ENCODE measurements at regions not wholly inside any gene's neighbourhood (a gene's known extent, or its start where the extent isn't known, plus 50 kb on each side); places are given as distances from the start of the nearest gene placed in this dataset.
"Not testable (repeated sequence)": the region's sequence is repeated elsewhere in the genome, so short reads cannot be mapped to it uniquely, and the experiment has no call there.

- no peak for FAIRE-seq
- Histone ChIP-seq H3K79me2 (ENCODE audit: insufficient read depth, low read length) (no peaks in the 10 kb centered on the region), H3K4me2 (ENCODE audit: low read length) (no peak overlapping the region), H3K36me3 (ENCODE audit: insufficient read depth, low read length) (no peaks in the 10 kb centered on the region), H4K20me1 (ENCODE audit: insufficient read depth, low read length) (no peaks in the 10 kb centered on the region), H3K9ac (ENCODE audit: low read length) (no peak overlapping the region), H3K9me3 (ENCODE audit: insufficient read depth, low read depth, low read length) (no peaks in the 10 kb centered on the region), H3K4me1 (ENCODE audit: insufficient read depth, low read length) (no peaks in the 10 kb centered on the region), H3K4me3 (ENCODE audit: insufficient read depth, low read depth, low read length) (no peak overlapping the region), H2AFZ (ENCODE audit: low read depth, low read length) (no peak overlapping the region), H3K27ac (ENCODE audit: low read depth, low read length) (no peak overlapping the region), H3K27me3 (ENCODE audit: insufficient read depth, low read length) (no peaks in the 10 kb centered on the region)
- no peaks in the 10 kb centered on the region for H3K4me1 Mint-ChIP-seq (ENCODE audit: low read depth, unreplicated experiment)
- DNase-seq (ENCODE audit: low read depth): no peak
- TF ChIP-seq CTCF (IDR thresholded peaks at IDR 0.05; ENCODE audit: insufficient read depth, low read depth, low read length) (no peak), EZH2 (IDR thresholded peaks at IDR 0.05; ENCODE audit: insufficient read depth, low read length) (no peak)
- H3K9me3 Mint-ChIP-seq (ENCODE audit: unreplicated experiment): no peaks in the 10 kb centered on the region
- no peaks in the 10 kb centered on the region for H3K36me3 Mint-ChIP-seq (ENCODE audit: low read depth, unreplicated experiment)
- H3K4me3 Mint-ChIP-seq (ENCODE audit: unreplicated experiment): no peak overlapping the region
- no peak overlapping the region for H3K27ac Mint-ChIP-seq (ENCODE audit: unreplicated experiment)
- no peaks in the 10 kb centered on the region for H3K27me3 Mint-ChIP-seq (ENCODE audit: low read depth, unreplicated experiment)
These were observed 225.4 kb upstream of the GLRA2 start for GRCh38 chrX:14303891-14304290.

- not testable (repeated sequence) for H3K4me3 Mint-ChIP-seq (ENCODE audit: unreplicated experiment); H3K4me3 ChIP-seq (ENCODE audit: insufficient read depth, low read depth, low read length); H3K4me1 ChIP-seq (ENCODE audit: insufficient read depth, low read length); DNase-seq (ENCODE audit: low read depth); H3K27ac ChIP-seq (ENCODE audit: low read depth, low read length); H3K4me2 ChIP-seq (ENCODE audit: low read length); FAIRE-seq; H3K9me3 Mint-ChIP-seq (ENCODE audit: unreplicated experiment); H3K79me2 ChIP-seq (ENCODE audit: insufficient read depth, low read length); H2AFZ ChIP-seq (ENCODE audit: low read depth, low read length); H3K27ac Mint-ChIP-seq (ENCODE audit: unreplicated experiment); H4K20me1 ChIP-seq (ENCODE audit: insufficient read depth, low read length); H3K27me3 Mint-ChIP-seq (ENCODE audit: low read depth, unreplicated experiment); H3K27me3 ChIP-seq (ENCODE audit: insufficient read depth, low read length); H3K9me3 ChIP-seq (ENCODE audit: insufficient read depth, low read depth, low read length); H3K9ac ChIP-seq (ENCODE audit: low read length); H3K36me3 Mint-ChIP-seq (ENCODE audit: low read depth, unreplicated experiment); H3K4me1 Mint-ChIP-seq (ENCODE audit: low read depth, unreplicated experiment); H3K36me3 ChIP-seq (ENCODE audit: insufficient read depth, low read length)
These were observed 226.8 kb upstream of the GLRA2 start for GRCh38 chrX:14302561-14302960.

- no peaks in the 10 kb centered on the region for H3K27me3 ChIP-seq (ENCODE audit: insufficient read depth, low read length)
- no peak for FAIRE-seq
- Mint-ChIP-seq H3K4me3 (ENCODE audit: unreplicated experiment) (no peak overlapping the region), H3K4me1 (ENCODE audit: low read depth, unreplicated experiment) (no peaks in the 10 kb centered on the region), H3K27me3 (ENCODE audit: low read depth, unreplicated experiment) (no peaks in the 10 kb centered on the region), H3K27ac (ENCODE audit: unreplicated experiment) (no peak overlapping the region), H3K36me3 (ENCODE audit: low read depth, unreplicated experiment) (no peaks in the 10 kb centered on the region), H3K9me3 (ENCODE audit: unreplicated experiment) (no peaks in the 10 kb centered on the region)
- no peaks in the 10 kb centered on the region for H3K36me3 ChIP-seq (ENCODE audit: insufficient read depth, low read length)
- no peak overlapping the region for H2AFZ ChIP-seq (ENCODE audit: low read depth, low read length)
- H3K4me2 ChIP-seq (ENCODE audit: low read length): no peak overlapping the region
- H3K27ac ChIP-seq (ENCODE audit: low read depth, low read length): no peak overlapping the region
- no peak overlapping the region for H3K4me3 ChIP-seq (ENCODE audit: insufficient read depth, low read depth, low read length)
- no peaks in the 10 kb centered on the region for H4K20me1 ChIP-seq (ENCODE audit: insufficient read depth, low read length)
- no peak for DNase-seq (ENCODE audit: low read depth)
- H3K79me2 ChIP-seq (ENCODE audit: insufficient read depth, low read length): no peaks in the 10 kb centered on the region
- TF ChIP-seq EZH2 (IDR thresholded peaks at IDR 0.05; ENCODE audit: insufficient read depth, low read length): no peak
- H3K4me1 ChIP-seq (ENCODE audit: insufficient read depth, low read length): no peaks in the 10 kb centered on the region
- no peaks in the 10 kb centered on the region for H3K9me3 ChIP-seq (ENCODE audit: insufficient read depth, low read depth, low read length)
- no peak overlapping the region for H3K9ac ChIP-seq (ENCODE audit: low read length)
These were observed 229.0 kb upstream of the GLRA2 start for GRCh38 chrX:14300376-14300775.

GRCh38 chrX:14295426-14295825 is 233.9 kb upstream of the GLRA2 start:
- no peaks in the 10 kb centered on the region for H3K4me1 Mint-ChIP-seq (ENCODE audit: low read depth, unreplicated experiment)
- H3K27ac Mint-ChIP-seq (ENCODE audit: unreplicated experiment): no peak overlapping the region
- Histone ChIP-seq H2AFZ (ENCODE audit: low read depth, low read length) (no peak overlapping the region), H4K20me1 (ENCODE audit: insufficient read depth, low read length) (no peaks in the 10 kb centered on the region), H3K27ac (ENCODE audit: low read depth, low read length) (no peak overlapping the region), H3K9ac (ENCODE audit: low read length) (no peak overlapping the region), H3K4me3 (ENCODE audit: insufficient read depth, low read depth, low read length) (no peak overlapping the region), H3K4me2 (ENCODE audit: low read length) (no peak overlapping the region), H3K79me2 (ENCODE audit: insufficient read depth, low read length) (no peaks in the 10 kb centered on the region), H3K27me3 (ENCODE audit: insufficient read depth, low read length) (no peaks in the 10 kb centered on the region), H3K36me3 (ENCODE audit: insufficient read depth, low read length) (no peaks in the 10 kb centered on the region), H3K9me3 (ENCODE audit: insufficient read depth, low read depth, low read length) (no peaks in the 10 kb centered on the region), H3K4me1 (ENCODE audit: insufficient read depth, low read length) (no peaks in the 10 kb centered on the region)
- TF ChIP-seq CTCF (IDR thresholded peaks at IDR 0.05; ENCODE audit: insufficient read depth, low read depth, low read length) (no peak), EZH2 (IDR thresholded peaks at IDR 0.05; ENCODE audit: insufficient read depth, low read length) (no peak)
- no peaks in the 10 kb centered on the region for H3K36me3 Mint-ChIP-seq (ENCODE audit: low read depth, unreplicated experiment)
- no peaks in the 10 kb centered on the region for H3K27me3 Mint-ChIP-seq (ENCODE audit: low read depth, unreplicated experiment)
- no peaks in the 10 kb centered on the region for H3K9me3 Mint-ChIP-seq (ENCODE audit: unreplicated experiment)
- no peak overlapping the region for H3K4me3 Mint-ChIP-seq (ENCODE audit: unreplicated experiment)
- no peak for DNase-seq (ENCODE audit: low read depth)
- no peak for FAIRE-seq

Data from astrocyte (in vitro differentiated cells and primary cell).